Stimulated activated CD4-positive, alpha-beta T cell treated with anti-CD3 and anti-CD28 coated beads, Interleukin-12 subunit alpha, Interleukin-12 subunit beta, amount 100 ng/mL, for 48 hours (primary cell): ENCODE measurements at regions not wholly inside any gene's neighbourhood (a gene's known extent, or its start where the extent isn't known, plus 50 kb on each side); places are given as distances from the start of the nearest gene placed in this dataset.
"Not testable (repeated sequence)": the region's sequence is repeated elsewhere in the genome, so short reads cannot be mapped to it uniquely, and the experiment has no call there.

ENCODE experiments used
- DNase-seq, 3 donors: peaks; one replicate each; pipeline ENCODE4 v3.0.0-alpha.2; 2020; ENCODE audit warnings: low read depth in 2 of 3, low spot score in 1 of 3

- DNase-seq: no peak
These were observed 258.1 kb downstream of the PCNX1 start for GRCh38 chr14:71165121-71166031.

GRCh38 chr14:71166180-71166837 lies 259.1 kb downstream of the PCNX1 start:
- no peak for DNase-seq

GRCh38 chr14:71167325-71167950 lies 260.2 kb downstream of the PCNX1 start:
- DNase-seq: not testable (repeated sequence)

- DNase-seq: peak in 1 of 3 donors; percentile 3
These were observed 260.9 kb downstream of the PCNX1 start for GRCh38 chr14:71168161-71168560.

- no peak for DNase-seq
These were observed 261.5 kb downstream of the PCNX1 start for GRCh38 chr14:71168564-71169427.

- no peak for DNase-seq
These were observed 262.6 kb downstream of the PCNX1 start for GRCh38 chr14:71169861-71170260.

- no peak for DNase-seq
These were observed 268.2 kb downstream of the PCNX1 start for GRCh38 chr14:71175491-71175890.

GRCh38 chr14:71179066-71179465 lies 271.8 kb downstream of the PCNX1 start:
- DNase-seq: no peak

GRCh38 chr14:71180397-71180796 lies 273.1 kb downstream of the PCNX1 start:
- no peak for DNase-seq

GRCh38 chr14:71181215-71182003 lies 274.1 kb downstream of the PCNX1 start:
- DNase-seq: no peak

GRCh38 chr14:71183876-71184689 lies 276.8 kb downstream of the PCNX1 start:
- DNase-seq: no peak

- DNase-seq: no peak
These were observed 278.4 kb downstream of the PCNX1 start for GRCh38 chr14:71185637-71186036.

- no peak for DNase-seq
These were observed 280.5 kb downstream of the PCNX1 start for GRCh38 chr14:71187633-71188356.

GRCh38 chr14:71190770-71191374 lies 283.6 kb downstream of the PCNX1 start:
- no peak for DNase-seq

- DNase-seq: no peak
These were observed 286.4 kb downstream of the PCNX1 start for GRCh38 chr14:71193663-71194062.

GRCh38 chr14:71194251-71194650 lies 287.0 kb downstream of the PCNX1 start:
- DNase-seq: no peak

- DNase-seq: no peak
These were observed 289.7 kb downstream of the PCNX1 start for GRCh38 chr14:71196921-71197320.

GRCh38 chr14:71198687-71199086 lies 291.4 kb downstream of the PCNX1 start:
- no peak for DNase-seq
